ENCODE measurements at regions not wholly inside any gene's neighbourhood (a gene's known extent, or its start where the extent isn't known, plus 50 kb on each side); places are given as distances from the start of the nearest gene placed in this dataset.

GRCh38 chr2:198890490-198890889 lies 567.2 kb downstream of the SATB2 start:
- TF ChIP-seq CTCF (conservative IDR thresholded peaks at IDR 0.05): no peak
- TF ChIP-seq EZH2 (IDR thresholded peaks at IDR 0.05; ENCODE audit: low read depth): no peak

All from PC-9 (cell line).